ENCODE measurements at regions not wholly inside any gene's neighbourhood (a gene's known extent, or its start where the extent isn't known, plus 50 kb on each side); places are given as distances from the start of the nearest gene placed in this dataset.
"Not testable (repeated sequence)": the region's sequence is repeated elsewhere in the genome, so short reads cannot be mapped to it uniquely, and the experiment has no call there.

DNA sequence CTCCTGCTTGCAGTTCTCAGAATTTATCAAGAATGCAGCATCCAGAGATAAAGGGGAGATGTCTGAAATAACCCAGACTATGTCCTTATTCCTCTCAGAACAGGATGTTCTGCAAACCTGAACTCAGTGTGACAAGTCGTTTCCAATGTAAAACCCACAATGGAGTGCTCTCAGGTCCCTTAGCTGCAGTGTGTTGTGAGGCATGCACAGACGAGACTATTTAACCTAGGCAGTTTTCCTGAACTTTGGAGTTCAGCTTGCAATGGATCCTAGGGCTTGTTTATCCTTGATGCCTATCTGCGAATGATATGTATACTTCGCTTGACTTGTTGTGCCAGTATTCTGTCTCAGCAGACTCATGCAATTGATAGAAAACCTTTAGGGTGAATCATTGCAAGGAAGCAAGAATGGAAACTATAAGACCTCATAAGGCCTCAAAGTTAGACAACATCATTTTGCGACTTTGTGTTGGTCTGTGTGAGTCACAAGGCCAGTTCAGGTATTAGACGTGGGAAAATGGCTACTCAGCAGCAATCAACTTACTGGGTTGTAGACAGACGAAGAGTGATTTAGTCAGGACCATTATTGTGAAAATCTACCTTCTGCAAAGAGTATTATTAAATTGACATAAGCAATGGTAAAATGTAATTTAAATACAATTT is 2439.9 kb upstream of the PCDH20 start:
- 60% methylated on average over 1 of the region's 7 CpGs for WGBS (ENCODE audit: insufficient coverage, low lambda C conversion rate)
- H3K4me1 ChIP-seq (ENCODE audit: control insufficient read depth, insufficient read depth, low read length), result no peaks in the 10 kb centered on the region
- H3K9me3 ChIP-seq (ENCODE audit: control insufficient read depth, low read depth, low read length), result no peaks in the 10 kb centered on the region
- no peaks in the 10 kb centered on the region for H3K36me3 ChIP-seq (ENCODE audit: control insufficient read depth, insufficient read depth, low read length)
- H3K4me3 ChIP-seq (ENCODE audit: low read length), result no peak overlapping the region
- DNase-seq, result no peak
- H3K27ac ChIP-seq (ENCODE audit: low read length), result no peak overlapping the region
- H3K27me3 ChIP-seq (ENCODE audit: control insufficient read depth, insufficient read depth, low read length), result no peaks in the 10 kb centered on the region

DNA sequence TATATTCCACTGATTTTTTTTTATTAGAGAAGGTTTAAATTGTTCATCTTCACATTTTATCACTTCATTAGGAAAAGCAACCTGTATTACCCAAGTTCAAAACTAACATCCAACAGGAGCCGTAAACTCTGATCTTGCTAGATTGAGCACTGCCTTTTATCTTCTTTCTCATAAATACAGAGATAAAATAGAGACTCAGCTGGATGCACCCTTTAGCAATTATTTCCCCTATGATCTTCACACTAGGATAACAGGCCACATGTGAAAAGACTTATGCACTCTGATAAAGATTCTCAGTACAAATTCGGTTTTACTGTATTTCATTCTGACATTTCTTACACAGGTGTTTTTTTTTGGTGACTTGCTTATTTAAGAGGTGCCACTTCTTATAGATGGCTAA is 2438.2 kb upstream of the PCDH20 start:
- 60% methylated on average over 1 of the region's 2 CpGs for WGBS (ENCODE audit: insufficient coverage, low lambda C conversion rate)
- Histone ChIP-seq H3K9me3 (ENCODE audit: control insufficient read depth, low read depth, low read length) (no peaks in the 10 kb centered on the region), H3K36me3 (ENCODE audit: control insufficient read depth, insufficient read depth, low read length) (no peaks in the 10 kb centered on the region), H3K4me1 (ENCODE audit: control insufficient read depth, insufficient read depth, low read length) (no peaks in the 10 kb centered on the region), H3K4me3 (ENCODE audit: low read length) (no peak overlapping the region), H3K27ac (ENCODE audit: low read length) (no peak overlapping the region), H3K27me3 (ENCODE audit: control insufficient read depth, insufficient read depth, low read length) (no peaks in the 10 kb centered on the region)
- no peak for DNase-seq

DNA sequence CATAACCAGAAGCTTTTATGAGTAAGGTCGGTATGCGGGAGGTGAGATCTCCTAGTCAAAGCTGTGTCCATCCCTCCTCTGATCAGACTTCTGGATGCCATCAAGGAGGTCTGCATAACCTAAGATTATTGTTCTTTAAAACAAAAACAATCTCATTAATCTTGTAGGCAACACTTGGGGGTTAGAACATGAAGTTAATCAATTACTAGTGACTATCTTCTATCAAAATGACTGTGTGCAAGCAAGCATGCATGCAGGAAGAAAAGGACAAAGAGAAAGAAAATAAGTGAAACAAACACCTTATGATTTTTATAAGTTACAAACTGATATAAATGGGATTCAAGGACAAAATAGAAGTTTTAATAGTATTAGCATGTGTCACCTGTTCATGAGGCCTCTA is 2435.9 kb upstream of the PCDH20 start:
- H3K4me3 ChIP-seq (ENCODE audit: low read length), result no peak overlapping the region
- WGBS (ENCODE audit: insufficient coverage, low lambda C conversion rate), result no CpG with 5 or more reads among the region's 2 CpGs
- H3K27ac ChIP-seq (ENCODE audit: low read length), result no peak overlapping the region
- H3K9me3 ChIP-seq (ENCODE audit: control insufficient read depth, low read depth, low read length), result no peaks in the 10 kb centered on the region
- no peaks in the 10 kb centered on the region for H3K4me1 ChIP-seq (ENCODE audit: control insufficient read depth, insufficient read depth, low read length)
- H3K27me3 ChIP-seq (ENCODE audit: control insufficient read depth, insufficient read depth, low read length), result no peaks in the 10 kb centered on the region
- no peaks in the 10 kb centered on the region for H3K36me3 ChIP-seq (ENCODE audit: control insufficient read depth, insufficient read depth, low read length)
- DNase-seq, result no peak

DNA sequence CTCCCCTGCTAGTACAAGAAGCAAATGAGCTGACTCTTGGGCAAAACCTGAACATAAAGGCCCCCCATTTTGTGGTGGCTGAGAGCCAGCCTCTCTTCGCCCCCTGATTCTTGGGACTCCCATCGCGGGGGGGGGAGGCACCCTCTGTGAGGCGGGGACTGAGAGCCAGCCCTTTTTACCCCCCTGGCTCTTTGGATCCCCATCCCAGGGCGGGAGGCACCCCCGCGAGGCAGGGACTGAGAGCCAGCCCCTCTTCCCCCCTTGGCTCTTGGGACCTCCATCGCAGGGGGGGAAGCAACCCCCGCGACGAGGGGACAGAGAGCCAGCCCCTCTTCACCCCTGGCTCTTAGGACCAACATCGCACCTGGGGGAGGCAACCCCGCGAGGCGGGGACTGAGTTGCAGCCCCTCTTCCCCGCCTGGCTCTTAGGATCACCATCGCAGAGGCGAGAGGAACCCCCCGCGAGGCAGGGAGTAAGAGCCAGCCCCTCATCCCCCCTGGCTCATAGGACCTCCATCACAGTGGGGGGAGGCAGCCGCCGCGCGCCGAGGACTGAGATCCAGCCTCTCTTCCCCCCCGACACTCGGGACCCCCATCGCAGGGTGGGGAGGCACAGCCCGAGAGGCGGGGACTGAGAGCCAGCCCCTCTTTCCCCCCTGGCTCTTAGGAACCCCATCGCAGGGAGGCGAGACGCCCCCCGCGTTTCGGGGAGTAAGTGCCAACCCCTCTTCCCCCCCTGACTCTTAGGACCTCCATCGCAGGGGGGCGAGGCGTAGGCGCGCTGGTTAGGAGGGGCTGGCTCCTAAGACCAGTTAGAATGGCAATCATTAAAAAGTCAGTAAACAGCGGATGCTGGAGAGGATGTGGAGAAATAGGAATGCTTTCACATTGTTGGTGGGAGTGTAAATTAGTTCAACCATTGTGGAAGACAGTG is 2428.4 kb upstream of the PCDH20 start:
- no peaks in the 10 kb centered on the region for H3K27me3 ChIP-seq (ENCODE audit: control insufficient read depth, insufficient read depth, low read length)
- peaks cover 29% of the 10 kb centered on the region for H3K9me3 ChIP-seq (ENCODE audit: control insufficient read depth, low read depth, low read length)
- WGBS (ENCODE audit: insufficient coverage, low lambda C conversion rate), result no CpG with 5 or more reads among the region's 42 CpGs

DNA sequence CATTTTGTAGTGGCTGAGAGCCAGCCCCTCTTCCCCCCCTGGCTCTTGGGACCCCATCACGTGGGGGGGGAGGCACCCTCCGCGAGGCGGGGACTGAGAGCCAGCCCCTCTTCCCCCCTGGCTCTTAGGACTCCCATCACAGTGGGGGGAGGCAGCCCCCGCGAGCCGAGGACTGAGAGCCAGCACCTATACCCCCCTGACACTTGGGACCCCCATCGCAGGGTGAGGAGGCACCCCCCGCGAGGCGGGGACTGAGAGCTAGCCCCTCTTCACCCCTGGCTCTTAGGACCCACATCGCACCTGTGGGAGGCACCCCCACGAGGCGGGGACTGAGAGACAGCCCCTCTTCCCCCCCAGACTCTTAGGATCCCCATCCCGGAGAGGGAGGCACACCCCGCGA is 2426.5 kb upstream of the PCDH20 start:
- H3K27me3 ChIP-seq (ENCODE audit: control insufficient read depth, insufficient read depth, low read length), result no peaks in the 10 kb centered on the region
- no CpG with 5 or more reads among the region's 17 CpGs for WGBS (ENCODE audit: insufficient coverage, low lambda C conversion rate)
- H3K4me1 ChIP-seq (ENCODE audit: control insufficient read depth, insufficient read depth, low read length), result no peaks in the 10 kb centered on the region
- H3K4me3 ChIP-seq (ENCODE audit: low read length), result no peak overlapping the region
- peaks cover 40% of the 10 kb centered on the region for H3K9me3 ChIP-seq (ENCODE audit: control insufficient read depth, low read depth, low read length)
- DNase-seq, result no peak
- H3K27ac ChIP-seq (ENCODE audit: low read length), result no peak overlapping the region
- no peaks in the 10 kb centered on the region for H3K36me3 ChIP-seq (ENCODE audit: control insufficient read depth, insufficient read depth, low read length)

More for the DNA sequence above, 2428.4 kb upstream of the PCDH20 start:
- no peaks in the 10 kb centered on the region for H3K4me1 ChIP-seq (ENCODE audit: control insufficient read depth, insufficient read depth, low read length)
- H3K36me3 ChIP-seq (ENCODE audit: control insufficient read depth, insufficient read depth, low read length), result no peaks in the 10 kb centered on the region
- no peak overlapping the region for H3K4me3 ChIP-seq (ENCODE audit: low read length)
- DNase-seq, result no peak
- no peak overlapping the region for H3K27ac ChIP-seq (ENCODE audit: low read length)

DNA sequence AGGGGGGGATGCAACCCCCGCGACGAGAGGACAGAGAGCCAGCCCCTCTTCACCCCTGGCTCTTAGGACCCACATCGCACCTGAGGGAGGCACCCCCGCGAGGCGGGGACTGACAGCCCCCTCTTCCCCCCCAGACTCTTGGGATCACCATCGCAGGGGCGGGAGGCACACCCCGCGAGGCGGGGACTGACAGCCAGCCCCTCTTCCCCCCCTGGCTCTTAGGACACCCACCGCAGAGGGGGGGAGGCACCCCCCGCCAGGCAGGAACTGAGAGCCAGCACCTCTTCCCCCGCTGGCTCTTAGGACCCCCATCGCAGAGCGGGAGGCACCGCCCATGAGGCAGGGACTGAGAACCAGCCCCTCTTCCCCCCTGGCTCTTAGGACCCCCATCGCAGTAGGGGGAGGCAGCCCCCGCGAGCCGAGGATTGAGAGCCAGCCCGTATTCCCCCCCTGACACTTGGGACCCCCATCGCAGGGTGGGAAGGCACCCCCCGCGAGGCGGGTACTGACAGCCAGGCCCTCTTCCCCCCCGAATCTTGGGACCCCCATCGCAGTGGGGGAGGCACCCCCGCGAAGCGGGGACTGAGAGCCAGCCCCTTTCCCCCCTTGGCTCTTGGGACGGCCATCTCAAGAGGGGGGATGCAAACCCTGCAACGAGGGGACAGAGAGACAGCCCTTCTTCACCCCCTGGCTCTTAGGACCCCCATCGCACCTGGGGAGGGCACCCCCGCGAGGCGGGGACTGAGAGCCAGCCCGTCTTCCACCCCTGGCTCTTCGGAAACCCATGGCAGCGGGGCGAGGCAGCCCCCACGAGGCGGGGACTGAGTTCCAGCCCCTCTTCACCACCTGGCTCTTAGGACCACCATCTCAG is 2425.1 kb upstream of the PCDH20 start:
- Histone ChIP-seq H3K36me3 (ENCODE audit: control insufficient read depth, insufficient read depth, low read length) (no peaks in the 10 kb centered on the region), H3K4me3 (ENCODE audit: low read length) (no peak overlapping the region), H3K9me3 (ENCODE audit: control insufficient read depth, low read depth, low read length) (peaks cover 40% of the 10 kb centered on the region), H3K27me3 (ENCODE audit: control insufficient read depth, insufficient read depth, low read length) (no peaks in the 10 kb centered on the region), H3K4me1 (ENCODE audit: control insufficient read depth, insufficient read depth, low read length) (no peaks in the 10 kb centered on the region), H3K27ac (ENCODE audit: low read length) (no peak overlapping the region)
- no CpG with 5 or more reads among the region's 44 CpGs for WGBS (ENCODE audit: insufficient coverage, low lambda C conversion rate)
- no peak for DNase-seq

DNA sequence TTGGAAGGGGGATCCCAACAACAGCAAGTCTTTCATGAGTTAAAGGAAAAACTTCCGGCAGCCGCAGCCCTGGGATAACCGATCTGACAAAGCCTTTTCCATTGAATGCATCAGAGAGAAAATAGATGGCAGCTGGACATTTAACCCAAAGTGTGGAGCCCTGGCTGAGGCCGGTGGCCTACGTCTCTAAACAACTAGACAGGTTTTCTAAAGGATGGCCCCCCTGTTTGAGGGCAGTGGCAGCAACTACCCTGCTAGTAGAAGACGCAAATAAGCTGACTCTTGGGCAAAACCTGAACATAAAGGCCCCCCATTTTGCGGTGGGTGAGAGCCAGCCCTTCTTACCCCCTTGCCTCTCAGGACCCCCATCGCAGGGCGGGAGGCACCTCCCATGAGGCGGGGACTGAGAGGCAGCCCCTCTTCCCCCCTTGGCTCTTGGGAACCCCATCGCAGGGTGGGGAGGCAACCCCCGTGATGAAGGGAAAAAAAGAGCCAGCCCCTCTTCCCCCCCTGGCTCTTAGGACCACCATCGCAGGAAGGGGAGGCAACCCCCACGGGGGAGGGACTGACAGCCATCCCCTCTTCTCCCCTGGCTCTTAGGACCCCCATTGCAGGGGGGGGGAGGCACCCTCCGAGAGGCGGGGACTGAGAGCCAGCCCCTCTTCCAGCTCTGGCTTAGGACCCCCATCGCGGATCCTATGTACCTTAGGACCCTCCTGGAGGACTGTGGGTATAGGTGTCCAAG is 2422.9 kb upstream of the PCDH20 start:
- DNase-seq, result no peak
- H3K4me1 ChIP-seq (ENCODE audit: control insufficient read depth, insufficient read depth, low read length), result no peaks in the 10 kb centered on the region
- no peak overlapping the region for H3K27ac ChIP-seq (ENCODE audit: low read length)

DNA sequence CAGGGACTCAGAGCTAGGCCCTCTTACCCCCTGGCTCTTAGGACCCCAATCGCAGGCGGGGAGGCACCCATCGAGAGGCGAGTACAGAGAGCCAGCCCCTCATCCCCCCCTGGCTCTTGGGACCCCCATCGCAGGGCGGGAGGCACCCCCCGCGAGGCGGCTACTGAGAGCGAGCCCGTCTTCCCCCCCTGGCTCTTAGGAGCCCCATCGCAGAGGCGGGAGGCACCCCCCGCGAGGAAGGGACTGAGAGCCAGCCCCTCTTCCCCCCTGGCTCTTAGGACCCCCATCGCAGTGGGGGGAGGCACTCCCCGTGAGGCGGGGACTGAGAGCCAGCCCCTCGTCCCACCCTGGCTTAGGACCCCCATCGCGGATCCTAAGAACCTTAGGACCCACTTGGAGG is 2422.1 kb upstream of the PCDH20 start:
- no CpG with 5 or more reads among the region's 21 CpGs for WGBS (ENCODE audit: insufficient coverage, low lambda C conversion rate)

More for the DNA sequence above, 2422.9 kb upstream of the PCDH20 start:
- Histone ChIP-seq H3K27me3 (ENCODE audit: control insufficient read depth, insufficient read depth, low read length) (no peaks in the 10 kb centered on the region), H3K4me3 (ENCODE audit: low read length) (no peak overlapping the region), H3K9me3 (ENCODE audit: control insufficient read depth, low read depth, low read length) (peaks cover 31% of the 10 kb centered on the region), H3K36me3 (ENCODE audit: control insufficient read depth, insufficient read depth, low read length) (no peaks in the 10 kb centered on the region)
- no CpG with 5 or more reads among the region's 18 CpGs for WGBS (ENCODE audit: insufficient coverage, low lambda C conversion rate)

DNA sequence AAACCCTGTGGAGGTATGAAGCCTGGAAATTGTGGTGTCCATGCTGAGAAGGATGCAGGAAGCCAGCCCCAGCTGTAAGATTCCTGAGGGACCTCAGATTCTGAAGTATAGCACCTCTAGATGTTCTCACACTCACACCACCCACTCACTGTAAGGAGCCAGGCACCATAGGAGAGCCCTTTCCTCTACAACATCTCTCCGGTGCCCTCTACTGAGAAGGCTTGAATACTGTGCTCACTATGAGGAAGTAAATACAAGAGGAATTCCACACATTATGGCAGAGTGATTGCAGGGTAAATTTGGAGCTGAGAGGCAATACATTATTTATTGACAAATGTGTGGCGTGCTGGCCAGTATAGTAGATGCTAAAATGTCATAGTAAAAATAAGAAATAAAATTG is 2414.0 kb upstream of the PCDH20 start:
- WGBS (ENCODE audit: insufficient coverage, low lambda C conversion rate), result no CpG with 5 or more reads among the region's 2 CpGs
- H3K27ac ChIP-seq (ENCODE audit: low read length); H3K27me3 ChIP-seq (ENCODE audit: control insufficient read depth, insufficient read depth, low read length); H3K9me3 ChIP-seq (ENCODE audit: control insufficient read depth, low read depth, low read length); H3K4me3 ChIP-seq (ENCODE audit: low read length); DNase-seq; H3K4me1 ChIP-seq (ENCODE audit: control insufficient read depth, insufficient read depth, low read length); H3K36me3 ChIP-seq (ENCODE audit: control insufficient read depth, insufficient read depth, low read length): not testable (repeated sequence)

More for the DNA sequence above, 2422.1 kb upstream of the PCDH20 start:
- DNase-seq; H3K27me3 ChIP-seq (ENCODE audit: control insufficient read depth, insufficient read depth, low read length); H3K4me1 ChIP-seq (ENCODE audit: control insufficient read depth, insufficient read depth, low read length); H3K36me3 ChIP-seq (ENCODE audit: control insufficient read depth, insufficient read depth, low read length); H3K27ac ChIP-seq (ENCODE audit: low read length); H3K4me3 ChIP-seq (ENCODE audit: low read length): not testable (repeated sequence)
- peaks cover 31% of the 10 kb centered on the region for H3K9me3 ChIP-seq (ENCODE audit: control insufficient read depth, low read depth, low read length)
